Prostate gland (tissue), 2 donors: ENCODE measurements at regions not wholly inside any gene's neighbourhood (a gene's known extent, or its start where the extent isn't known, plus 50 kb on each side); places are given as distances from the start of the nearest gene placed in this dataset.

Experiments used
- POLR2A ChIP-seq: fragments of 450-650 bp; IDR thresholded peaks from one replicate; pipeline ENCODE4 v1.6.1; 2016; ENCODE audit warnings: antibody characterized with exemption, mild to moderate bottlenecking
- POLR2AphosphoS5 ChIP-seq: sonication (generic); formaldehyde crosslinking; IDR thresholded peaks from one replicate; pipeline ENCODE4 v1.6.1; 2017; ENCODE audit warnings: antibody characterized with exemption
- TF ChIP-seq, protein P1 (sequence below), 4 experiments: fragments of 200-600 bp in 2 of 4; fragments of 450-650 bp in 2 of 4; sonication (generic) in 2 of 4; IDR thresholded peaks; 1 replicate in 3 of 4; 2 replicates in 1 of 4; pipeline ENCODE4 v1.5.1; 2016 to 2019; ENCODE audit warnings: antibody characterized with exemption in 4 of 4, mild to moderate bottlenecking in 2 of 4, moderate library complexity in 2 of 4

DNA sequence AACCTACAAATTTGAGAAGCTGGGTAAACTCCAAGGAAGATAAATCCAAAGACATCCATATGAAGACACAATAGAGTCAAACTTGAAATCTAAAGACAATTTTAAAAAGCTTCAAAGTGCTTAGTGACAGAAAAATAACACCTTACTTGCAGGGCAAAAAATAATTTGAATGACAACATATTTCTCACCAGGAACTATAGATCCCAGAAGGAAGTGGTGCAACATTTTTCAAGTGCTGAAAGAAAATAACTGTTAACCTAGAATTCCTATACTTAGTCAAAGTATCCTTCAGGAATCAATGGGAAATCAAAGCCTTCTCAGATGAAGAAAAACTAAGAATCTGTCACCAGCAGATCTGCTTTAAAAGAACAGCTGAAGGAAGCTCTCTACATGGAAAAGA lies 184.4 kb downstream of the HLX start:
- TF ChIP-seq, protein P1, sequence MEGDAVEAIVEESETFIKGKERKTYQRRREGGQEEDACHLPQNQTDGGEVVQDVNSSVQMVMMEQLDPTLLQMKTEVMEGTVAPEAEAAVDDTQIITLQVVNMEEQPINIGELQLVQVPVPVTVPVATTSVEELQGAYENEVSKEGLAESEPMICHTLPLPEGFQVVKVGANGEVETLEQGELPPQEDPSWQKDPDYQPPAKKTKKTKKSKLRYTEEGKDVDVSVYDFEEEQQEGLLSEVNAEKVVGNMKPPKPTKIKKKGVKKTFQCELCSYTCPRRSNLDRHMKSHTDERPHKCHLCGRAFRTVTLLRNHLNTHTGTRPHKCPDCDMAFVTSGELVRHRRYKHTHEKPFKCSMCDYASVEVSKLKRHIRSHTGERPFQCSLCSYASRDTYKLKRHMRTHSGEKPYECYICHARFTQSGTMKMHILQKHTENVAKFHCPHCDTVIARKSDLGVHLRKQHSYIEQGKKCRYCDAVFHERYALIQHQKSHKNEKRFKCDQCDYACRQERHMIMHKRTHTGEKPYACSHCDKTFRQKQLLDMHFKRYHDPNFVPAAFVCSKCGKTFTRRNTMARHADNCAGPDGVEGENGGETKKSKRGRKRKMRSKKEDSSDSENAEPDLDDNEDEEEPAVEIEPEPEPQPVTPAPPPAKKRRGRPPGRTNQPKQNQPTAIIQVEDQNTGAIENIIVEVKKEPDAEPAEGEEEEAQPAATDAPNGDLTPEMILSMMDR (IDR thresholded peaks at IDR 0.05) = no peak
- TF ChIP-seq POLR2A (no peak), POLR2AphosphoS5 (no peak)
